NCI-H2107 treated with DMSO at 0.1 percent for 48 hours (cell line): ENCODE measurements at regions not wholly inside any gene's neighbourhood (a gene's known extent, or its start where the extent isn't known, plus 50 kb on each side); places are given as distances from the start of the nearest gene placed in this dataset.
"Not testable (repeated sequence)": the region's sequence is repeated elsewhere in the genome, so short reads cannot be mapped to it uniquely, and the experiment has no call there.

ENCODE experiments used
- DNase-seq: peaks from one replicate; lab custom pipeline; 2025; ENCODE audit not compliant: unreplicated experiment; lab: John Stamatoyannopoulos, UW

GRCh38 chr2:19104503-19104902 is 253.9 kb downstream of the OSR1 start:
- no peak for DNase-seq

- no peak for DNase-seq
These were observed 255.6 kb downstream of the OSR1 start for GRCh38 chr2:19102696-19103423.

- no peak for DNase-seq
These were observed 256.5 kb downstream of the OSR1 start for GRCh38 chr2:19101968-19102367.

GRCh38 chr2:19100570-19100969 is 257.9 kb downstream of the OSR1 start:
- DNase-seq = no peak

- no peak for DNase-seq
These were observed 259.2 kb downstream of the OSR1 start for GRCh38 chr2:19099181-19099580.

- no peak for DNase-seq
These were observed 259.8 kb downstream of the OSR1 start for GRCh38 chr2:19098467-19099160.

GRCh38 chr2:19089476-19089875 is 268.9 kb downstream of the OSR1 start:
- DNase-seq = not testable (repeated sequence)

- no peak for DNase-seq
These were observed 272.2 kb downstream of the OSR1 start for GRCh38 chr2:19086231-19086651.

GRCh38 chr2:19078709-19079108 is 279.7 kb downstream of the OSR1 start:
- DNase-seq = no peak

GRCh38 chr2:19073522-19073921 is 284.9 kb downstream of the OSR1 start:
- DNase-seq = no peak

GRCh38 chr2:19072161-19072560 is 286.3 kb downstream of the OSR1 start:
- DNase-seq = no peak

GRCh38 chr2:19070886-19071285 is 287.5 kb downstream of the OSR1 start:
- no peak for DNase-seq

- DNase-seq = no peak
These were observed 290.2 kb downstream of the OSR1 start for GRCh38 chr2:19068206-19068605.

GRCh38 chr2:19062370-19062769 is 296.1 kb downstream of the OSR1 start:
- DNase-seq = no peak

GRCh38 chr2:19059076-19059475 is 299.3 kb downstream of the OSR1 start:
- no peak for DNase-seq

- DNase-seq = no peak
These were observed 307.1 kb downstream of the OSR1 start for GRCh38 chr2:19051203-19051831.

- no peak for DNase-seq
These were observed 308.1 kb downstream of the OSR1 start for GRCh38 chr2:19050354-19050753.

- no peak for DNase-seq
These were observed 309.7 kb downstream of the OSR1 start for GRCh38 chr2:19048593-19049266.

- DNase-seq = no peak
These were observed 311.2 kb downstream of the OSR1 start for GRCh38 chr2:19046986-19047780.

- DNase-seq = no peak
These were observed 313.3 kb downstream of the OSR1 start for GRCh38 chr2:19045151-19045550.

- no peak for DNase-seq
These were observed 314.5 kb downstream of the OSR1 start for GRCh38 chr2:19043893-19044292.
